ENCODE measurements at regions not wholly inside any gene's neighbourhood (a gene's known extent, or its start where the extent isn't known, plus 50 kb on each side); places are given as distances from the start of the nearest gene placed in this dataset.
"Not testable (repeated sequence)": the region's sequence is repeated elsewhere in the genome, so short reads cannot be mapped to it uniquely, and the experiment has no call there.

DNA sequence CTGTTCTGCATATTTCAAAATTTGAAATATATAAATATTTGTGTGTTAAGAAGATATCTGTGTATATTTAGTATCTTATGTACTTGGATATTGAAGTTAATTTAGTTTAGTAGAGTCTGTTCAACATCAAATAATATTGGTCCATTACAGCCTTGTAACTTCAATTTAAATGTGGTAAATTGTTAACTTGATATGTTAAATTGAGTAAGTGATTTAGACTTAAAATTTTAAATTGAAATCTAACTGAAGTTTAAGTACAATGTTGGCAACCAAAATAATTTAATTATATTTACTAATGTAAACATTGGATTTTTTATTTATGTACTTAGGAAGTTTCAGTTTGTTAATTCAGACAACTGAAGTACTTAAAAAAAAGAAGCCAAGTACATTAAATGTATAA, 343.9 kb upstream of the DNAJC19 start:
- intact Hi-C loops (cut with micrococcal nuclease) = no loop called here

DNA sequence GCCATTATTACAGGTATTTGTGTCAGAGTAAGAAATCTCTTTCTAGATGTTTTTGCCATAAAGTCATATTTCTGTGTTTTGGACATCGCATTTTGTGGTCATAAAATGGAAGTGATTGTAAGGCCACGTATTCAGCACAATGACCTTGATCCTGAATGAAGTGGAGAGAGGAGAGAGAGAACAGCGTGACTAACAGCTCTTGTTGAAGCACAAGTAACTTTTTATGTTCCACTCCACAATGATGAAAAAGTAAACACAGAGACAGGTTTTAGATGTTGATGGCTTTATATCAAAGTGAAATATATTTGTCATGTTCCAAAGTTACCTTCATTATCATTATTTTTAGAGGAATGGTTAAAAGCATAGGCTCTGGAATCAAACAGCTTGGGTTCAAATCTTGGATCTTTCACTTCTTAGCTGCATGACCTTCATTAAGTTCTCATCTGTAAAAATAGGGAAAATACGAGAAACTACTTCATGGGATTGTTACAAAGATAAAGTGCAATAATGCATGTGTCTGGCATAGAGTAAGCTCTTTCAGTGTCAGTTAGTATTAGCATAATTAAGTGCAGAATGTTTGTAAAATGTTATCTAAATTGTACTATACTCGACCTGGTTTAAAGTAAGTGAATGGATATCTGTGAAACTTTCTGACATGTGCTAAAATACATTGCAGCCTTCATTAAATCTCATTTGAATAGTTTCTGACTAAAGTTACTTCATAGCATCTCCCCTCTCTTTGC, 341.5 kb upstream of the DNAJC19 start:
- intact Hi-C loops (cut with micrococcal nuclease) = no loop called here

GRCh38 chr3:181330257-181330656, 340.7 kb upstream of the DNAJC19 start:
- intact Hi-C loops (cut with micrococcal nuclease) = no loop called here

- intact Hi-C loops (cut with micrococcal nuclease) = loop anchor here (5.0 kb wide), 2 partner anchors 227 to 373 kb away; no protein-coding TSS in a partner anchor
These were observed 339.5 kb upstream of the DNAJC19 start for GRCh38 chr3:181329024-181329423.

DNA sequence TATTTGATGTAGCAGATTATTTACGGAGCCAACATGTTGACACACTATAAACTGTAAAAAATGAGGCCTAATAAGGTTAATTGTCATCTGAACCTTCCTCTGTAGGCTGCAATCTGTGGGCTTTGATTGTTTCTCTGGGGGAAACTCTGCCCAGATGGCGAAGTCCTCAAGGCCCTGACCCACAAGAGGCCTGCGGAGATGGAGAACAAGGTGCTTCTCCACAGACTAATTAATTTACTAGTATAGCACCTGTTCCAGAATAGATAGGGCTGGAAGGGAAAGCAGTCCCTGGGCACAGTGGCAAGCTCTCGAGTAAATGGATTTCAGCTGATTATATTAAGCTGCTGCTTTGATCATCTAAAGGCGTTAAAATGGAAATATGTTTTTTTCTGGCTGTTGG, 338.8 kb upstream of the DNAJC19 start:
- intact Hi-C loops (cut with micrococcal nuclease) = loop anchor here (5.0 kb wide), 2 partner anchors 226 to 374 kb away; no protein-coding TSS in a partner anchor

DNA sequence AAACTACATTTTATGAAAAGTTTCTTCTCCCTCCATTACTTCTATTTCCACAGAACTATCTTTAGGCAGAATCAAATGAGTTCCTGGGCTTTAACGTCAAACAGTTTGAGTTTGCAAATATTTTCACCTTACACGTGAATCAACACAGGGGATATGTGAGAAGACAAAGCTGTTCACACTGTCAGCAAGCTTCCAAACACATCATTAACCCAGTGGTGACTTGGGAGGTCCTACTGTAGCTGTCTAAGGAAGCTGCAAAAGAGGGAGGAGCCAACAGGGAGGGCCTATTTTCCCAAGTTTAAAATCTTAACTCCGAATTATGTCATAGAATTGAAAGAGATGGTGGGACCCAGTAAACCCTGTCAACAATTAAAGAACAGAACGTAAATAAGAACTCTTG, 337.8 kb upstream of the DNAJC19 start:
- intact Hi-C loops (cut with micrococcal nuclease) = loop anchor here (5.0 kb wide), 2 partner anchors 225 to 375 kb away; no protein-coding TSS in a partner anchor

- intact Hi-C loops (cut with micrococcal nuclease) = loop anchor here (5.0 kb wide), 2 partner anchors 224 to 376 kb away; no protein-coding TSS in a partner anchor
These were observed 337.2 kb upstream of the DNAJC19 start for GRCh38 chr3:181326637-181327223.

DNA sequence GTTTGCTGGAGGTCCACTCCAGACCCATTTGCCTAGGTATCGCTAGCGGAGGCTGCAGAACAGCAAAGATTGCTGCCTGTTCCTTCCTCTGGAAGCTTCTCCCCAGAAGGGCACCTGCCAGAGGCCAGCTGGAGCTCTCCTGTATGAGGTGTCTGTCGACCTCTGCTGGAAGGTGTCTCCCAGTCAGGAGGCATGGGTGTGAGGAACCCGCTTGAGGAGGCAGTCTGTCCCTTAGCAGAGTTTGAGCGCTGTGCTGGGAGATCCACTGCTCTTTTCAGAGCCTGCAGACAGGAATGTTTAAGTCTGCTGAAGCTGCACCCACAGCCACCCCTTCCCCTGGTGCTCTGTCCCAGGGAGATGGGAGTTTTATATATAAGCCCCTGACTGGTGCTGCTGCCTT, 335.0 kb upstream of the DNAJC19 start:
- intact Hi-C loops (cut with micrococcal nuclease) = not testable (repeated sequence)

DNA sequence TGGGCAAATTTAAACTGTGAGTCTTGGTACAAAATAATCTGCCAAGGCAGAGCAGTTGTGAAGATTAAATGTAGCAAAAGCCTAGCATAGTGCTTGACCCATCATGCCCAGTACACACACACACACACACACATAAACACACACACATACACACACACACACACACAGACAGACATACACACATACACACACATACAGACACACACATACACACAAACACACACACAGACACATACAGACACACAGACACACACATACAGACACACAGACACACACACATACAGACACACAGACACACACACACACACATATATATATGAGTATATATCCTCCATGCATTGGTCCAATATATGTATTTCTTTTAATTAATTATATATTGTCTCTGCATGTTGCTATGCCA, 328.8 kb upstream of the DNAJC19 start:
- intact Hi-C loops (cut with micrococcal nuclease) = no loop called here

DNA sequence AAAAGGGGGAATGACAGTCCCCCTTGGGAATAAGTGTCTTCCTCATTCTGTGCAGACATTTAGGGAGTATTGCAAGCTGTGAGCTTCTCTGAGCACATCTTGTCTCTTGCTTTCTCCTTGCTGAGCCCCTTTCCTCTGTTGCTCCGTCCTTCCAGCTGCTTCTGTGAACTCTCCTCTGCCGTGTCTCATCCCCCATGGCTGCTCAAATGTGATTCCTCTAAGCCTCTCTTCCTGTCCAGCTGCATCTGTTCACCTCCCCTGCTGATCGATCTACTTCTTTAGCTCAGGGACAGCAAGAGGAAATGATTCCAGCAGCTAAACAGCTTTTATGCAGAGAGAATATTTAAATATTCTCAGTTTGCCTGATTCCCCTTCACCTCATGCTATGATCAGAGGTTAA, 328.0 kb upstream of the DNAJC19 start:
- intact Hi-C loops (cut with micrococcal nuclease) = no loop called here

GRCh38 chr3:181316482-181316881, 326.9 kb upstream of the DNAJC19 start:
- intact Hi-C loops (cut with micrococcal nuclease) = no loop called here

DNA sequence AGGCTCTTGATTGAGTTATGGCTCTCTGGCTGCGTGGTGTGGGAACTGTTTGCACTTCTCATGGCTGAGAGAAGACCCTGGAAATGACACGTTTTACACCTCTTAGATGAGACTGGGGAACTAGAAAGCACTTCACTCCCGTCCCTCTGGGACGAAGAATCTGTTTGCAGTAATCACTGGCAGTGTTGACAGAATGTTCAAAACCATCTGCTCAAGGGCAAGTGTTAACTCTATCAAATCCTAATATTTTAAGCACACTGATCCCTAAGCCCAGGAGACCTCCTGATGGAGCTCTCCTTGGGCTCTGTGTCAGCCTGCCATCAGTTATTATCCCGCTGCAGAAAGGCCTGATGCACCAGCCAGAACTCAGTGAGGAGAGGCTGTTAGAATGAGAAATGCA, 323.8 kb upstream of the DNAJC19 start:
- intact Hi-C loops (cut with micrococcal nuclease) = no loop called here

DNA sequence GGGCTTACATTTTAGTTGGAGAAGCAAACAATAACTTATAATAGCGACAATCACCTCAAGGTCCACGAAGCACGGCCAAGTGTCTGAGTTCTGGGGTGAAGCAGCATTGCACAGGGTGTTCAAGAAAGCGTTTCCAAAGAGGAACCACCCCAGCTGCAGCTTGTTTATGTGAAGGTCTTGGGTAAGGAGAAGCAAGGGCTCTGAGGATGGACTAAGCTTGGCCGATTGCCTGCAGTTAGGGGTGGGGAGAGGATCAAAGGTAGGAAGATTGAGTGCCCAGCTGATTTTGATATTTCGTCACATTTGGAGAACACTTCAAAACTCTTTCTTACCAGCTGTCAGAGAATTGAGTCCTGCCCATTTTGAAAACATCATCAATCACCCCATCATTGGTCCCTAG, 321.6 kb upstream of the DNAJC19 start:
- intact Hi-C loops (cut with micrococcal nuclease) = no loop called here

DNA sequence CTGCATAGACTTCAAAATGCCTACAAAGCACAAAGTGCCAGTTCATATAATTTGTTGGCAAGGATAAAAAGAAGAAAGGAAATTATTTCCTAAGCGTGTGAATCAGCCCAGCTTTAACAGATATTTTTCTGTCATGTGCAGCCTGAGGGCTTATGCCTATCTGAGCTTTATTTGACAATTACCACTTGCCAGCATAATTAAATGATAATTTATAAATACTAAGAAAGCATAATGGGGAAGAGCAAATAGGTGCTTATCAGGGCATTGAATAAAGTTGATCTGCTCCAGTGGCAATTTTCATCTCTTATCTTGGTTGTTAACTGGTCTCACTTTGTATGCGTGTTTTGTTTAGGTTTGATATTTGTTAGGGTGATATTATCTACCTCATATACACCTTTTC, 313.4 kb upstream of the DNAJC19 start:
- intact Hi-C loops (cut with micrococcal nuclease) = no loop called here

DNA sequence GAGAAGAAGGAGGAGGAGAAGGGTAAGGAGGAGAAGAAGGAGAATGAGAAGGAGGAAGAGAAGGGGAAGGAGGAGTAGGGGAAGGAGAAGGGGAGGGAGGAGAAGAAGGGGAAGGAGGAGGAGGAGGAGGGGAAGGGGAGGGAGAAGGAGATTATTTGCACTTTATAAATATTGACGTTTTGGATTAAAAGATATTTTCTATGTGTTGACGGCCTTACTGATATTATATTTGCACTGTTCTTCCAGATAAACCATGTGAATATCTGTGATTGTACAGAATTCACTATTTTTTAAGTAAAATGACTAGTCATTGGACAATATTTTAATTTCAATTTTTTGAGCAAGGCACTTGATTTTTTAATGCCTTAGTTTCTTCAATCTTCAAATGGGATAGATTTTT, 310.5 kb upstream of the DNAJC19 start:
- intact Hi-C loops (cut with micrococcal nuclease) = no loop called here

GRCh38 chr3:181298421-181298820, 308.9 kb upstream of the DNAJC19 start:
- intact Hi-C loops (cut with micrococcal nuclease) = no loop called here

- intact Hi-C loops (cut with micrococcal nuclease) = no loop called here
These were observed 303.4 kb upstream of the DNAJC19 start for GRCh38 chr3:181292984-181293383.

- intact Hi-C loops (cut with micrococcal nuclease) = no loop called here
These were observed 301.4 kb upstream of the DNAJC19 start for GRCh38 chr3:181290941-181291340.

- intact Hi-C loops (cut with micrococcal nuclease) = no loop called here
These were observed 299.8 kb upstream of the DNAJC19 start for GRCh38 chr3:181289306-181289705.

DNA sequence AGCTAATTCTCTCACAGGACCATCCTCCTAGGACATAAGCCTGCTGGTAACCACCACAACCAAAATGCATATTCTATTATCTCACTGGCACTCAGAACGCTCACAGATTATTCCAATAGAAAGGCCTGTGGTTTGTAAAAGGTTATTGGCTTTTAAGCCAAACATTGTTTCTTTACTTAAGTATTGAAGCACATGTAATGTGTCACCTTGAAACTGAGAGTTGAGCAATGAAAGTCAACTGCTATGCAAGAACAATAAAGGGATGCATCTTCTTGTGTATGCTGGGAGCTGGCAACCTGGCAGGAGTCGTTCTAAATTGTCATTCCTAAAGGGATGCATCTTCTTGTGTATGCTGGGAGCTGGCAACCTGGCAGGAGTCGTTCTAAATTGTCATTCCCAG, 298.6 kb upstream of the DNAJC19 start:
- intact Hi-C loops (cut with micrococcal nuclease) = no loop called here

DNA sequence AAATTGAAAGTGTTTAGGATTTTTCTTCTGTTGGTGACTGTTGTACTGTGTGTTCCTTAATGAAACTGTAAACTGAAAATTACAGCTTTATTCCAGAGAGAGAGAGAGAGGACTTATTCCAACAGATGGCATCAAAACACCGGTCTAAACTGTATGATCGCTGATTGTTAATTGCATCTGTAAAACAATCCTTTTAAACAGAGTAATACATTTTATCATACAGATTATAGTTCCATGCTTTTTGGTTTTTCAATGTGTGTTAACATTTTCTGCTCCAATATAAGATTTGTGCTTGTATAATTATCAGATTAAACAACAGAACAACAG, 289.7 kb upstream of the DNAJC19 start:
- intact Hi-C loops (cut with micrococcal nuclease) = no loop called here

- intact Hi-C loops (cut with micrococcal nuclease) = no loop called here
These were observed 289.1 kb upstream of the DNAJC19 start for GRCh38 chr3:181278468-181279238.

Data from T-helper 1 cell treated with Interleukin-12 subunit alpha and Interleukin-12 subunit beta and Interleukin-4 antibody, amounts not matched to agents 30 ng/mL and 1 ng/mL, for 36 hours (primary cell).